PFSK-1 (cell line): ENCODE measurements at regions not wholly inside any gene's neighbourhood (a gene's known extent, or its start where the extent isn't known, plus 50 kb on each side); places are given as distances from the start of the nearest gene placed in this dataset.

ENCODE experiments used
- FOXP2 ChIP-seq: optimal IDR thresholded peaks from 2 replicates; pipeline ENCODE3; 2011; ENCODE audit warnings: borderline replicate concordance, control low read depth, inconsistent platforms; ENCODE audit not compliant: insufficient read depth; ENCODE audit errors: extremely low read length, extremely low read depth
- POLR2AphosphoS5 ChIP-seq: IDR thresholded peaks from 2 replicates; pipeline ENCODE4 v1.6.1; 2012; ENCODE audit warnings: low read depth, mild to moderate bottlenecking, control low read depth, low read length, moderate library complexity
- REST ChIP-seq, 2 experiments: IDR thresholded peaks; 2 replicates each; pipeline versions ENCODE4 v1.6.1 to v1.8.0; 2011 to 2012; ENCODE audit warnings: low read depth in 2 of 2, low read length in 2 of 2, control low read depth in 1 of 2, inconsistent platforms in 1 of 2, mild to moderate bottlenecking in 1 of 2, moderate library complexity in 1 of 2; ENCODE audit not compliant: insufficient read depth in 1 of 2
- SIN3A ChIP-seq: IDR thresholded peaks from 2 replicates; pipeline ENCODE4 v1.6.1; 2012; ENCODE audit warnings: mild to moderate bottlenecking, low read length, moderate library complexity, borderline replicate concordance; ENCODE audit not compliant: insufficient read depth
- TAF1 ChIP-seq: IDR thresholded peaks from 2 replicates; pipeline ENCODE4 v1.6.1; 2012; ENCODE audit warnings: low read length, control low read depth, borderline replicate concordance; ENCODE audit not compliant: insufficient read depth

GRCh38 chr7:80319461-80319860 lies 184.8 kb downstream of the GNAI1 start:
- TF ChIP-seq FOXP2 (no peak), REST (IDR thresholded peaks at IDR 0.05; ENCODE audit: insufficient read depth in 1 of 2, low read depth in 2 of 2, low read length in 2 of 2) (no peak), SIN3A (no peak), TAF1 (no peak), POLR2AphosphoS5 (no peak)

GRCh38 chr7:80318081-80318480 lies 183.4 kb downstream of the GNAI1 start:
- TF ChIP-seq REST (IDR thresholded peaks at IDR 0.05; ENCODE audit: insufficient read depth in 1 of 2, low read depth in 2 of 2, low read length in 2 of 2) (no peak), SIN3A (no peak), POLR2AphosphoS5 (no peak), TAF1 (no peak), FOXP2 (no peak)

- no peak for TF ChIP-seq SIN3A
- TF ChIP-seq POLR2AphosphoS5, result no peak
- no peak for TF ChIP-seq TAF1
- TF ChIP-seq REST (IDR thresholded peaks at IDR 0.05; ENCODE audit: insufficient read depth in 1 of 2, low read depth in 2 of 2, low read length in 2 of 2), result no peak
- TF ChIP-seq FOXP2, result no peak
Observed at GRCh38 chr7:80316811-80317210, 182.2 kb downstream of the GNAI1 start.

GRCh38 chr7:80313716-80314115 lies 179.1 kb downstream of the GNAI1 start:
- TF ChIP-seq REST (IDR thresholded peaks at IDR 0.05; ENCODE audit: insufficient read depth in 1 of 2, low read depth in 2 of 2, low read length in 2 of 2), result no peak
- no peak for TF ChIP-seq FOXP2
- TF ChIP-seq TAF1, result no peak
- no peak for TF ChIP-seq SIN3A
- no peak for TF ChIP-seq POLR2AphosphoS5

GRCh38 chr7:80313067-80313626 lies 178.5 kb downstream of the GNAI1 start:
- TF ChIP-seq REST (IDR thresholded peaks at IDR 0.05; ENCODE audit: insufficient read depth in 1 of 2, low read depth in 2 of 2, low read length in 2 of 2) (no peak), FOXP2 (no peak), TAF1 (no peak), SIN3A (no peak), POLR2AphosphoS5 (no peak)
